ENCODE measurements at regions not wholly inside any gene's neighbourhood (a gene's known extent, or its start where the extent isn't known, plus 50 kb on each side); places are given as distances from the start of the nearest gene placed in this dataset.
A peak's percentile ranks its signal among the peaks of the same experiment; 100 is the strongest.

DNA sequence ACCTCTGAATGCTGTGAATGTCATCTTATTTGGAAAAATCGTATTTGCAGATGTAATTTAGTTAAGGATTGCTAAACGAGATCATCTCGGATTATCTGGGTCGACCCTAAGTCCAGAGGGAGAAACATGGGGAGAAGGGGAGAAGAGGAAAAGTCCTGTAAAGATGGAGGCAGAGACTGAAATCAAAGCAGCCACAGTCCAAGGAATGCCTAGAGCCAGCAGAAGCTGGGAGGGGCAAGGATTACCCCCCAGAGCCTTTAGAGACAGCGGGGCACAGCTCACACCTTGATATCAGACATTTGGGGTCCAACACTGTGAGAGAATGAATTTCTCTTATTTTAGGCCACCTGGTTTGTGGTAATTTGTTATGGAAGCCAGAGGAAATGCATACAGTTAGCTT is 104.9 kb upstream of the YPEL5 start:
- in situ Hi-C loops (cut with MboI; ENCODE audit: low pct_unique_long_range_greater_than_20kb, low sequenced_read_pairs) = no loop called here
- DNase-seq = no peak

DNA sequence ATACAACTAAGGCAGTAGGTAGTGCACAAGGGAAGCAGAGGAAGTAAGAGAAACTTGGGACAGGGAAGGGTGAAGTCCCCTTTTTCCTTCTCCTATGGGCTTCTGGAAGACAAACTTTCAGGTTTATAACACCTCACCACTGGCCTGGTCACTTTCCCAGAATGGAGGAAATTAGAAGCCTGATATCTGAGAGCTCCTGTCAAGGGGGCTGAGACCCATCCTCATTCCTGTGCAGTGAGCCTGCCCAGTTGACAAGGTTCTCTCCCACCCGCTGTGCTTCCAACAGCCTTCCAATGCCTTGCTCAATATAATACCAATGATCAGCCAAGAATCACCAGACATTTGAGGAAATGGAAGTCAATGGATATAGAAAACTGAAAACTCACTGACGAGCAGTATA is 100.4 kb upstream of the YPEL5 start:
- DNase-seq = no peak
- in situ Hi-C loops (cut with MboI; ENCODE audit: low pct_unique_long_range_greater_than_20kb, low sequenced_read_pairs) = no loop called here

- in situ Hi-C loops (cut with MboI; ENCODE audit: low pct_unique_long_range_greater_than_20kb, low sequenced_read_pairs) = no loop called here
- DNase-seq = no peak
Measured at GRCh38 chr2:30046979-30047378, 99.8 kb upstream of the YPEL5 start.

GRCh38 chr2:30048636-30049175 is 98.1 kb upstream of the YPEL5 start:
- no peak for DNase-seq
- in situ Hi-C loops (cut with MboI; ENCODE audit: low pct_unique_long_range_greater_than_20kb, low sequenced_read_pairs) = no loop called here

GRCh38 chr2:30055548-30055947 is 91.3 kb upstream of the YPEL5 start:
- in situ Hi-C loops (cut with MboI; ENCODE audit: low pct_unique_long_range_greater_than_20kb, low sequenced_read_pairs) = no loop called here
- DNase-seq = no peak

DNA sequence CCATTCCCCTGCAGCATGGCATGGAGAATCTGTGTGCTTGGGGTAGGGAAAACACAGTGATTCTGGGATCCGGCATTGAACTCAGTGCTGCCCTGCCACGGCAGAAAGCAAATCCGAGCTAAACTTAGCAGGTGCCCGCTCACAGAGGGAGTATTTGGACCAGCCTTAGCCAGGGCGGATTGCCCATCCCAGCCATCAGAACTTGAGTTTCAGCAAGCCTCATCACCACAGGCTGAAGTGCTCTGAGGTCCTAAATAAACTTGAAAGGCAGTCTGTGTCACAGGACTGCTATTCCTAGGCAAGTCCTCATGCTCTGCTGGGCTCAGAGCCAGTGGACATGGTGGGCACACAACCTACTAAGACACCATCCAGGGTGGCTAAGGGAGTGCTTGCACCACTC is 86.2 kb upstream of the YPEL5 start:
- in situ Hi-C loops (cut with MboI; ENCODE audit: low pct_unique_long_range_greater_than_20kb, low sequenced_read_pairs) = no loop called here
- no peak for DNase-seq

- in situ Hi-C loops (cut with MboI; ENCODE audit: low pct_unique_long_range_greater_than_20kb, low sequenced_read_pairs) = no loop called here
- no peak for DNase-seq
Measured at GRCh38 chr2:30068067-30068466, 78.7 kb upstream of the YPEL5 start.

GRCh38 chr2:30072250-30072842 is 74.5 kb upstream of the YPEL5 start:
- in situ Hi-C loops (cut with MboI; ENCODE audit: low pct_unique_long_range_greater_than_20kb, low sequenced_read_pairs) = no loop called here
- DNase-seq = peak; percentile 76

DNA sequence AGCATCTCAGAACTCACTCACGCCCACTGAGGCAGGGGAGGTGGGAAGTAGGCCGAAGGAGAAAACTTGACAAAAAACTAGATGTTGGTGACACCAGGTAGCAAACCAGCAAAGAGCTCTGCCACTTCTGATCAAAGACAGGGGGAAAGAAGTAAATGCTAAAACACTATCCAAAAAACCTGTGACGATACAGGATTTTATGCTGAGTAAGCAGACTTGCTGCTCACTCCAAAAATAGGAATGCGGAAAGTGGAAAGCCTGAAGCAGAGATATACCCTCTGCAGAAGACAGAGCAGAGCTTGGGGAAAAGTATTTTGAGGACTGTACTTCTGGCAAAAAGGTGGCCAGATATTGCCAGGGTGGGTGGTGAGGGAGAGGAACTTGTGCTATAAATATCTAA is 73.3 kb upstream of the YPEL5 start:
- DNase-seq = no peak
- in situ Hi-C loops (cut with MboI; ENCODE audit: low pct_unique_long_range_greater_than_20kb, low sequenced_read_pairs) = no loop called here

- DNase-seq = no peak
- in situ Hi-C loops (cut with MboI; ENCODE audit: low pct_unique_long_range_greater_than_20kb, low sequenced_read_pairs) = no loop called here
Measured at GRCh38 chr2:30074023-30074422, 72.8 kb upstream of the YPEL5 start.

DNA sequence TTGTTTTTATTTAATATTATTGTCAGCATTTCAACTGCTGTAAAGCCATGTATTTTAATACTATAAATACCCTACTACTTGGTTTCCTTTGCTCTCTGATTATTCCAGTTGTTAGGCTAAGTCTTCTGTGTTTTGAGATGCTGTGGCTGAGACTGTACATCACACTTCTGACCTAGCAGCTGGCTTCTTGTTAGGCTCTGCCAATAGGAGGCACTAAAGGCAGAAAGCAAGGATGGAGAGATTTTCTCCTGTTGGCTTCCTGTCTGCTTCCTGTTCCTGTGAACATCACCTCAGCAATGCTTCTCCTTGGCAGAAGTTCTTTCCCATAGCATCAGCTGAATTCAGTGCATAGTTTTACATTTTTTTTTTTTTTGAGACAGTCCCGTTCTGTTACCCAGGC is 68.3 kb upstream of the YPEL5 start:
- DNase-seq = no peak
- in situ Hi-C loops (cut with MboI; ENCODE audit: low pct_unique_long_range_greater_than_20kb, low sequenced_read_pairs) = no loop called here

DNA sequence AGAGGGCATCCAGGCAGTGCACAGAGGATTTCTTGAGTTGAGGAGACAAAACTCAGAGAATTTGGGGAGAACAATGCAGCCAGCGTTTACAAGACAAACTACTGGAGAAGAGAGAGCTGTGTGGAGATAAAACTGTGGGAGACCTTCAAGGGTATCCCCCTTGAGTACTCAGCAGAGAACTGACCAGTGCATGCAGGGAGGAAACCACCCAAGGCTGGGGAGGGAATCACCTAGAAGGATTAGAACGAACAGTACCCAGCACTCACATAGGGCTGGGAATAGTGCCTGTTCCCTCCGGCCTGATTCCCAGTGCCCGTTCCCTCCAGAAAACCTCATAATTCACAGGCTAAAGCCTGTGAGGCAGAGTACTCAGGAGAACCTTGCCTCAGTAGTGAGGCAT is 61.9 kb upstream of the YPEL5 start:
- in situ Hi-C loops (cut with MboI; ENCODE audit: low pct_unique_long_range_greater_than_20kb, low sequenced_read_pairs) = no loop called here
- DNase-seq = no peak

GRCh38 chr2:30089171-30089570 is 57.6 kb upstream of the YPEL5 start:
- in situ Hi-C loops (cut with MboI; ENCODE audit: low pct_unique_long_range_greater_than_20kb, low sequenced_read_pairs) = no loop called here

GRCh38 chr2:30095402-30095801 is 51.4 kb upstream of the YPEL5 start:
- DNase-seq = no peak
- in situ Hi-C loops (cut with MboI; ENCODE audit: low pct_unique_long_range_greater_than_20kb, low sequenced_read_pairs) = no loop called here

More at GRCh38 chr2:30089171-30089570, 57.6 kb upstream of the YPEL5 start:
- no peak for DNase-seq

GRCh38 chr2:30096451-30096850 is 50.4 kb upstream of the YPEL5 start:
- DNase-seq = no peak
- in situ Hi-C loops (cut with MboI; ENCODE audit: low pct_unique_long_range_greater_than_20kb, low sequenced_read_pairs) = no loop called here
